ENCODE measurements at regions not wholly inside any gene's neighbourhood (a gene's known extent, or its start where the extent isn't known, plus 50 kb on each side); places are given as distances from the start of the nearest gene placed in this dataset.
"Not testable (repeated sequence)": the region's sequence is repeated elsewhere in the genome, so short reads cannot be mapped to it uniquely, and the experiment has no call there.

DNA sequence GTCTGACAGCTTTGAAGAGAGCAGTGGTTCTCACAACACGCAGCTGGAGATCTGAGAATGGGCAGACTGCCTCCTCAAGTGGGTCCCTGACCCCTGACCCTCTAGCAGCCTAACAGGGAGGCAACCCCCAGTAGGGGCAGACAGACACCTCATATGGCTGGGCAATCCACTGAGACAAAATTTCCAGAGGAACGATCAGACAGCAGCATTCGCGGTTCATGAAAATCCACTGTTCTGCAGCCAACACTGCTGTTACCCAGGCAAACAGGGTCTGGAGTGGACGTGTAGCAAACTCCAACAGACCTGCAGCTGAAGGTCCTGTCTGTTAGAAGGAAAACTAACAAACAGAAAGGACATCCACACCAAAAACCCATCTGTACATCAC is 212.1 kb downstream of the FOXD4L6 start:
- H3K27ac ChIP-seq; in situ Hi-C loops (cut with MboI; ENCODE audit: low pct_unique_long_range_greater_than_20kb in 2 of 9, low sequenced_read_pairs in 9 of 9, unreplicated experiment in 9 of 9): not testable (repeated sequence)
- 0 to 80% (median 66%) methylated on average over 1 to 5 of the region's 5 CpGs; no CpG with 5 or more reads in 2 of the 10 experiments for WGBS, 10 experiments

DNA sequence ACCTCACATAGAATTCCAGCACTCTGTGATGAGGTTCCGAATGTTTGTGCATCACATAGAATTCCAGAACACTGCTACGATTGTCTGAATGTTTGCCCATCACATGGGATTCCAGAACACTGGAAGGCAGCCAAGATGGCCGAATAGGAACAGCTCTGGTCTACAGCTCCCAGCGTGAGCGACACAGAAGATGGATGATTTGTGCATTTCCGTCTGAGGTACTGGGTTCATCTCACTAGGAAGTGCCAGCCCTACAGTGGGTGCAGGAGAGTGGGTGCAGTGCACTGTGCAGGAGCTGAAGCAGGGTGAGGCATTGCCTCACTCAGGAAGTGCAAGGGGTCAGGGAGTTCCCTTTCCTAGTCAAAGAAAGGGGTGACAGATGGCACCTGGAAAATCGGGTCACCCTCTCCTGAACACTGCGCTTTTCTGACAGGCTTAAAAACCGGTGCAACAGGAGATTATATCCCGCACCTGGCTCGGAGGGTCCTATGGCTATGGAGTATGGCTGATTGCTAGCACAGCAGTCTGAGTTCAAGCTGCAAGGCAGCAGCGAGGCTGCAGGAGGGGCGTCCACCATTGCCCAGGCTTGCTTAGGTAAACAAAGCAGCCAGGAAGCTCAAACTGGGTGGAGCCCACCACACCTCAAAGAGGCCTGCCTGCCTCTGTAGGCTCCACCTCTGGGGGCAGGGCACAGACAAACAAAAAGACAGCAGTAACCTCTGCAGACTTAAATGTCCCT is 212.7 kb downstream of the FOXD4L6 start:
- H3K27ac ChIP-seq; ATAC-seq (replicated peaks in 6 of 8); in situ Hi-C loops (cut with MboI; ENCODE audit: low pct_unique_long_range_greater_than_20kb in 2 of 9, low sequenced_read_pairs in 9 of 9, unreplicated experiment in 9 of 9); H3K4me3 ChIP-seq; H3K4me1 ChIP-seq (replicated peaks in 1 of 2): not testable (repeated sequence)
- WGBS, 10 experiments: 31 to 81% (median 59%) methylated on average over 4 to 13 of the region's 13 CpGs

More for the DNA sequence above, 212.1 kb downstream of the FOXD4L6 start:
- ATAC-seq (replicated peaks in 6 of 8); H3K4me3 ChIP-seq; H3K4me1 ChIP-seq (replicated peaks in 1 of 2): not testable (repeated sequence)

DNA sequence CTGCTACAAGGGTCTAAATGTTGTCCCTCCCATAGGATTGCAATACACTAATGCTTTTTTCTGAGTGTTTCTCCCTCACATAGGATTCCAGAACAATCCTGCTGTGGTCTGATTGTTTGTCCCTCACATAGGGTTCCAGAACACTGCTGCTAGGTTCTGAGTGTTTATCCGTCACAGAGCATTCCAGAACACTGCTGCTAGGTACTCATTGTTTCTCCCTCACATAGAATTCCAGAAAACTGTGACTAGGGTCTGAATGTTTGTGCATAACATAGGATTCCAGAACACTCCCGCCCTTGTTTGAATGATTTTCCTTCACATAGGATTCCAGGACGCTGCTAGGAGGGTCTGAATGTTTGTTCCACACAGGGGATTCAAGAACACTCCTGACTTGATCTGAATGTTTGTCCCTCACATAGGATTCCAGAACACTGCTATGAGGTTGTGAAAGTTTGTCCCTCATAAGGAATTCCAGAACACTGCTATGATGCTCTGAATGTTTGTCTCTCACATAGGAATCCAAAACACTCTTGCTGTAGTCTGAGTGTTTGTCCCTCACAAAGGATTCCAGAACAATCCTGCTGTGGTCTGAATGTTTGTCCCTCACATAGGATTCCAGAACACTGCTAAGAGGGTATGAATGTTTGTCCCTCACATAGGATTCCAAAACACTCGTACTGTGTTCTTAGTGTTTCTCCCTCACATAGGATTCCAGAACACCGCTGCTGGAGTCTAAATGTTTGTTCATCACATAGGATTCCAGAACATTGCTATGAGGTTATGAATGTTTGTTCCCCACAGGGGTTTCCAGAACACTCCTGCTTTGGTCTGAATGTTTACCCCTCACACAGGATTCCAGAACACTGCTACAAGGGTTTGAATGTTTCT is 213.5 kb downstream of the FOXD4L6 start:
- ATAC-seq (replicated peaks in 6 of 8): no peak
- in situ Hi-C loops (cut with MboI; ENCODE audit: low pct_unique_long_range_greater_than_20kb in 2 of 9, low sequenced_read_pairs in 9 of 9, unreplicated experiment in 9 of 9): no loop called here
- H3K4me3 ChIP-seq: no peak overlapping the region
- no peak overlapping the region for H3K27ac ChIP-seq
- H3K4me1 ChIP-seq (replicated peaks in 1 of 2): no peaks in the 10 kb centered on the region
- 13 to 58% (median 35%) methylated on average over 4 to 5 of the region's 5 CpGs for WGBS, 10 experiments

DNA sequence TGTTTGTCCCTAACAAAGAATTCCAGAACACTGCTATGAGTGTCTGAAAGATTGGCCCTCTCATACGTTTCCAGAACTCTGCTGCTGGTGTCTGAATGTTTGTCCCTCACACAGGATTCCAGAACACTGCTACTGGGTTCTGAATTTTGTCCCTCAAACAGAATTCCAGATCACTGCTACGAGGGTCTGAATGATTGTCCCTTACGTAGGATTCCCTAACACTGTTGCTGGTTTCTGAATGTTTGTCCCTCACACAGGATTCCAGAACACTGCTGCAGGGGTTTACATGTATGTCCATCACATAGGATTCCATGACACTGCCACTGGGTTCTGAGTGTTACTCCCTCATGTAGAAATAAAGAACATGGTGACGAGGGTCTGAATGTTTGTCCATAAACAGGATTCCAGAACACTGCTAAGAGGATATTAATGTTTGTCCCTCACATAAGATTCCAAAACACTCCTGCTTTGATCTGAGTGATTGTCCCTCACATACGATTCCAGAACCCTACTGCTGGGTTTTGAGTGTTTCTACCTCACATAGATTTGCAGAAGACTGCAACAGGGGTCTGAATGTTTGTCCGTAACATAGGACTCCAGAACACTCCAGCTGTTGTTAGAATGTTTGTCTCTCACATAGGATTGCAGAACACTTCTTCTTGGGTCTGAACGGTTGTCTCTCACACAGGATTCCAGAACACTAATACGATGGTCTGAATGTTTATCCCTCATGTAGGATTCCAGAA is 214.4 kb downstream of the FOXD4L6 start:
- ATAC-seq (replicated peaks in 6 of 8): no peak
- 19 to 60% (median 35%) methylated on average over 8 of the region's 8 CpGs for WGBS, 10 experiments
- in situ Hi-C loops (cut with MboI; ENCODE audit: low pct_unique_long_range_greater_than_20kb in 2 of 9, low sequenced_read_pairs in 9 of 9, unreplicated experiment in 9 of 9): no loop called here

DNA sequence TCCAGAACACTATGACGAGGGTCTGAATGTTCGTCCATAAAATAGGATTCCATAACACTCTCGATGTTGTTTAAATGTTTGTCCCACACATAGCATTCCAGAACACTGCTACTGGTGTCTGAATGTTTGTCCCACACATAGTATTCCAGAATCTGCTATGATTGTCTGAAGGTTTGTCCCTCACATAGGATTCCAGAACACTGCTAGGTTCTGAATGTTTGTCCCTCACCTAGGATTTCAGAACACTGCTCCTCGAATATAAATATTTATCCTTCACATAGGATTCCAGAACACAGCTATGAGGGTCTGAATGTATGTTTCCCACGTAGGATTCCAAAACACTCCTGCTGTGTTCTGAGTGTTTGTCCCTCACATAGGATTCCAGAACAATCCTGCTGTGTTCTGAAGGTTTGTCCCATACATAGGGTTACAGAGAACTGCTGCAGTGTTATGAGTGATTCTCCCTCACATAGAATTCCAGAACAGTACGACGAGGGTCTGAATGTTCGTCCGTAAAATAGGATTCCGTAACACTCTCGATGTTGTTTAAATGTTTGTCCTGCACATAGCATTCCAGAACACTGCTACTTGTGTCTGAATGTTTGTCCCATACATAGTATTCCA is 215.3 kb downstream of the FOXD4L6 start:
- no peak for ATAC-seq (replicated peaks in 6 of 8)
- Histone ChIP-seq H3K4me1 (replicated peaks in 1 of 2) (no peaks in the 10 kb centered on the region), H3K4me3 (no peak overlapping the region), H3K27ac (no peak overlapping the region)
- in situ Hi-C loops (cut with MboI; ENCODE audit: low pct_unique_long_range_greater_than_20kb in 2 of 9, low sequenced_read_pairs in 9 of 9, unreplicated experiment in 9 of 9): no loop called here
- 24 to 71% (median 40%) methylated on average over 9 to 11 of the region's 11 CpGs for WGBS, 10 experiments

More for the DNA sequence above, 214.4 kb downstream of the FOXD4L6 start:
- Histone ChIP-seq H3K4me1 (replicated peaks in 1 of 2) (no peaks in the 10 kb centered on the region), H3K27ac (no peak overlapping the region), H3K4me3 (no peak overlapping the region)

DNA sequence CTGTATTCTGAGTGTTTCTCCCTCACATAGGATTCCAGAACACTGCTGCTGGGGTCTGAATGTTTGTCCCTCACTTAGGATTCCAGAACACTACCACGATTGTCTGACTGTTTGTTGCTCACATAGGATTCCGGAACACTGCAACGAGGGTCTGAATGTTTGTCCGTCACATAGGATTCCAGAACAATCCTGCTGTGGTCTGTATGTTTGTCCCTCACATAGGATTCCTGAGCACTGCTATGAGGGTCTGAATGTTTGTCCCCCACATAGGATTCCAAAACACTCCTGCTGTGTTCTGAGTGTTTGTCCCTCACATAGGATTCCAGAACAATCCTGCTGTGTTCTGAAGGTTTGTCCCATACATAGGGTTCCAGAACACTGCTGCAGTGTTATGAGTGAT is 215.8 kb downstream of the FOXD4L6 start:
- in situ Hi-C loops (cut with MboI; ENCODE audit: low pct_unique_long_range_greater_than_20kb in 2 of 9, low sequenced_read_pairs in 9 of 9, unreplicated experiment in 9 of 9); H3K4me3 ChIP-seq; ATAC-seq (replicated peaks in 6 of 8); H3K27ac ChIP-seq; H3K4me1 ChIP-seq (replicated peaks in 1 of 2): not testable (repeated sequence)
- 30 to 82% (median 62%) methylated on average over 4 of the region's 4 CpGs; no CpG with 5 or more reads in 1 of the 10 experiments for WGBS, 10 experiments

DNA sequence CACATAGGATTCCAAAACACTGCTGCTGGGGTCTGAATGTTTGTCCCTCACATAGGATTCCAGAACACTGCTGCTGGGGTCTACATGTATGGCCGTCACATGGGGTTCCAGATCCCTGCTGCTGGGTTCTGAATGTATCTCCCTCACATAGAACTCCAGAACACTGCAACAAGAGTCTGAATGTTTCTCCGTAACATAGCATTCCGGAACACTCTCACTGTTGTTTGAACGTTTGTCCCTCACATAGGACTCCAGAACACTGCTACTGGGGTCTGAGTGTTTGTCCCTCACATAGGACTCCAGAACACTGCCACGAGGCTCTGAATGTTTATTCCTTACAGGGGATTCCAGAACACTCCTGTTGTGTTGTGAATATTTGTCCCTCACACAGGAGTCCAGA is 216.8 kb downstream of the FOXD4L6 start:
- no peak overlapping the region for H3K4me3 ChIP-seq
- no peak for ATAC-seq (replicated peaks in 6 of 8)
- in situ Hi-C loops (cut with MboI; ENCODE audit: low pct_unique_long_range_greater_than_20kb in 2 of 9, low sequenced_read_pairs in 9 of 9, unreplicated experiment in 9 of 9): no loop called here
- no peak overlapping the region for H3K27ac ChIP-seq
- no peaks in the 10 kb centered on the region for H3K4me1 ChIP-seq (replicated peaks in 1 of 2)
- WGBS, 10 experiments: 11 to 78% (median 43%) methylated on average over 2 to 5 of the region's 5 CpGs; no CpG with 5 or more reads in 1 of the 10 experiments

DNA sequence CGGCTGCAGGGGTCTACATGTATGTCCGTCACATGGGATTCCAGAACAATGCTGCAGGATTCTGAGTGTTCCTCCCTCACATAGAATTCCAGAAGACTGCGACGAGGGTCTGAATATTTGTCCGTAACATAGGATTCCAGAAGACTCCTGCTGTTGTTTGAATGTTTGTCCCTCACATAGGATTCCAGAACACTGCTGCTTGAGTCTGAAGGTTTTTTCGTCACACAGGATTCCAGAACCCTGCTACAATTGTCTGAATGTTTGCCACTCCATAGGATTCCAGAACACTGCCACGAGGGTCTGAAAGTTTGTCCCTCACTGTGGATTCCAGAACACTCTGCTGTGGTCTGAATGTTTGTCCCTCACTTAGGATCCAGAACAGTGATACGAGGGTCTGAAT is 217.5 kb downstream of the FOXD4L6 start:
- ATAC-seq (replicated peaks in 6 of 8); H3K4me3 ChIP-seq; H3K27ac ChIP-seq; in situ Hi-C loops (cut with MboI; ENCODE audit: low pct_unique_long_range_greater_than_20kb in 2 of 9, low sequenced_read_pairs in 9 of 9, unreplicated experiment in 9 of 9); H3K4me1 ChIP-seq (replicated peaks in 1 of 2): not testable (repeated sequence)
- WGBS, 10 experiments: 29 to 83% (median 53%) methylated on average over 5 to 8 of the region's 8 CpGs

DNA sequence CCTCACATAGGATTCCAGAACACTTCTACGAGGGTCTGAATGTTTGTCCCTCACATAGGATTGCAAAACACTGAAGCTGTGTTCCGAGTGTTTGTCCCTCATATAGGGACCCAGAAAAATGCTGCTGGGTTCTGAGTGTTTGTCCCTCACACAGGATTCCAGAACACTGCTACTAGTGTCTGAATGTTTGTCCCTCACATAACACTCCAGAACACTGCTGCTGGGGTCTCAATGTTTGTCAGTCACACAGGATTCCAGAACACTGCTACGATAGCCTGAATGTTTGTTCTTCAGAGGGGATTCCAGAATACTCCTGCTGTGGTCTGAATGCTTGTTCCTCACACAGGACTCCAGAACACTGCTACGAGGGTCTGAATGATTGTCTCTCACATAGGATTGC is 218.7 kb downstream of the FOXD4L6 start:
- H3K4me1 ChIP-seq (replicated peaks in 1 of 2): no peaks in the 10 kb centered on the region
- ATAC-seq (replicated peaks in 6 of 8): no peak
- no peak overlapping the region for H3K4me3 ChIP-seq
- 23 to 73% (median 57%) methylated on average over 2 to 4 of the region's 4 CpGs for WGBS, 10 experiments
- in situ Hi-C loops (cut with MboI; ENCODE audit: low pct_unique_long_range_greater_than_20kb in 2 of 9, low sequenced_read_pairs in 9 of 9, unreplicated experiment in 9 of 9): no loop called here
- no peak overlapping the region for H3K27ac ChIP-seq

DNA sequence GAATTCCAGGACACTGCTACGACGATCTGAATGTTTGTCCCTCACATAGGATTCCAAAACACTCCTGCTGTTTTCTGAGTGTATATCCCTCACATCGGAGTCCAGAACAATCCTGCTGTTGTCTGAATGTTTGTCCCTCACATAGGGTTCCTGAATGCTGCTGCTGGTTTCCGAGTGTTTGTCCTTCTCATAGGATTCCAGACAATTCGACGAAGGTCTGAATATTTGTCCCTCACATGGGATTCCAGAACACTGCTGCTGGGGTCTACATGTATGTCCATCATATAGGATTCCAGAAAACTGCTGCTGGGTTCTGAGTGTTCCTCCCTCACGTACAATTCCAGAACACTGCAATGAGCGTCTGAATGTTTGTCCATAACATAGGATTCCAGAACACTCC is 219.4 kb downstream of the FOXD4L6 start:
- WGBS, 10 experiments: 31 to 86% (median 72%) methylated on average over 3 to 8 of the region's 8 CpGs
- ATAC-seq (replicated peaks in 6 of 8); H3K4me1 ChIP-seq (replicated peaks in 1 of 2); in situ Hi-C loops (cut with MboI; ENCODE audit: low pct_unique_long_range_greater_than_20kb in 2 of 9, low sequenced_read_pairs in 9 of 9, unreplicated experiment in 9 of 9); H3K4me3 ChIP-seq; H3K27ac ChIP-seq: not testable (repeated sequence)

DNA sequence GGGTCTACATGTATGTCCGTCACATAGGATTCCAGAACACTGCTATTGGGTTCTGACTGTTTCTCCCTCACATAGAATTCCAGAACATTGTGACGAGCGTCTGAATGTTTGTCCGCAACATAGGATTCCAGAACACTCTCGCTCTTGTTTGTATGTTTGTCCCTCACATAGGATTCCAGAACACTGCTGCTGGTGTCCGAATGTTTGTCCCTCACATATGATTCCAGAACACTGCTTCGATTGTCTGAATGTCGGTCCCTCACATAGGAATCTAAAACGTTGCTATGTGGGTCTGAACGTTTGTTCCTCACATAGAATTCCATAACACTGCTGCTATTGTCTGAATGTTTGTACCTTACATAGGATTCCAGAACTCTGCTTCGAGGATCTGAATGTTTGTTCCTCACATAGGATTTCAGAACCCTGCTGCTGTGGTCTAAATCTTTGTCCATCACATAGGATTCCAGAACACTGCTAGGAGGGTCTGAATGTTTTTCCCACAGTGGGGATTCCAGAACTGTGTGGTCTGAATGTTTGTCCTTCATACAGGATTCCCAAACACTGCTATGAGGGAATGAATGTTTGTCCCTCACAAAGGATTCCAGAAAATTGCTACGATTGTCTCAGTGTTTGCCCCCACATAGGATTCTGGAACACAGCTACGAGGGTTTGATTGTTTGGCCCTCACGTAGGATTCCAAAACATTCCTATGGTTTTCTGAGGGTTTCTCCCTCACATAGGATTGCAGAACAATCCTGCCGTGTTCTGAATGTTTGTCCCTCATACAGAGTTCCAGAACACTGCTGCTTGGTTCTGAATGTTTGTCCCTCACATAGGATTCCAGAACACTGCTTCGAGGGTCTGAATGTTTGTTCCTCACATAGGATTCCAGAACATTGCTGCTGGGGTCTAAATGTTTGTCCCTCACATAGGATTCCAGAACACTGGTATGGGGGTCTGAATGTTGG is 220.5 kb downstream of the FOXD4L6 start:
- in situ Hi-C loops (cut with MboI; ENCODE audit: low pct_unique_long_range_greater_than_20kb in 2 of 9, low sequenced_read_pairs in 9 of 9, unreplicated experiment in 9 of 9): no loop called here
- Histone ChIP-seq H3K27ac (no peak overlapping the region), H3K4me3 (no peak overlapping the region), H3K4me1 (replicated peaks in 1 of 2) (no peaks in the 10 kb centered on the region)
- ATAC-seq (replicated peaks in 6 of 8): no peak
- 15 to 72% (median 44%) methylated on average over 7 to 15 of the region's 16 CpGs for WGBS, 10 experiments

DNA sequence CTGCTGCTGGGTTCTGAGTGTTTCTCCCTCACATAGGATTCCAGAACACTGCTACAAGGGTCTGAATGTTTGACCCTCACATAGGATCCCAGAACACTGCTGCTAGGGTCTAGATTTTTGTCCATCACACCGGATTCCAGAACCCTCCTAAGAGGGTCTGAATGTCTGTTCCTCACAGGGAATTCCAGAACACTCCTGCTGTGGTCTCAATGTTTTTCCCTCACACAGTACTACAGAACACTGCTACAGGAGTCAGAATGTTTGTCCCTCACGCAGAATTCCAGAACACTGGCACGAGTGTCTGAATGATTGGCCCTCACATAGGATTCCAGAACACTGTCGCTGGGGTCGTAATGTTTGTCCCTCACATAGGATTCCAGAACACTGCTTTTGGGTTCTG is 221.6 kb downstream of the FOXD4L6 start:
- 30 to 64% (median 43%) methylated on average over 4 to 5 of the region's 5 CpGs; no CpG with 5 or more reads in 1 of the 10 experiments for WGBS, 10 experiments
- H3K27ac ChIP-seq; ATAC-seq (replicated peaks in 6 of 8); H3K4me3 ChIP-seq; H3K4me1 ChIP-seq (replicated peaks in 1 of 2); in situ Hi-C loops (cut with MboI; ENCODE audit: low pct_unique_long_range_greater_than_20kb in 2 of 9, low sequenced_read_pairs in 9 of 9, unreplicated experiment in 9 of 9): not testable (repeated sequence)

Data from motor neuron (in vitro differentiated cells).